Fibroblast of villous mesenchyme (primary cell): ENCODE measurements at regions not wholly inside any gene's neighbourhood (a gene's known extent, or its start where the extent isn't known, plus 50 kb on each side); places are given as distances from the start of the nearest gene placed in this dataset.
"Not testable (repeated sequence)": the region's sequence is repeated elsewhere in the genome, so short reads cannot be mapped to it uniquely, and the experiment has no call there.

ENCODE experiments used
- DNase-seq: peaks from one replicate; pipeline ENCODE4 v3.0.0-alpha.2; 2010; ENCODE audit warnings: low read depth
- H3K4me3 ChIP-seq: 2 replicates; pipeline ENCODE4 v1.5.1; 2011; ENCODE audit warnings: low read depth, mild to moderate bottlenecking, low read length
- CTCF ChIP-seq: IDR thresholded peaks from 2 replicates; pipeline ENCODE4 v1.5.1; 2012; ENCODE audit warnings: low read depth, mild to moderate bottlenecking, low read length; ENCODE audit not compliant: insufficient read depth

DNA sequence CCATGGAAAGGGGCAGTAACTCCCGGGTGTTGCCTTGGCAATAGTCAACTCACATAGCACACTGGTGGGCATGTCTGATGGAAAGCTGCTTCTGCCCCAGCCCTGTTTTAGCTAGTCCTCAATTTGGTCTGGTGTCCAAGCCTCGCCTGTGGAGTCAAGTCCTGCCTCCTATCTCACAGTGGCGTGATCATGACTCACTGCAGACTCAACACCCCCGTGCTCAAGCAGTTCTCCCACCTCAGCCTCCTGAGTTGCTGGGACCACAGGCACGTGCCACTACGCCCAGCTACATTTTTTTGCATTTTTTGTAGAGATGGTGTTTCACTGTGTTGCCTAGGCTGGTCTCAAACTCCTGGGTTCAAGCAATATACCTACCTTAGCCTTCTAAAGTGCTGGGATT, 218.9 kb upstream of the FRG2C start:
- DNase-seq, H3K4me3 ChIP-seq: not testable (repeated sequence)

DNA sequence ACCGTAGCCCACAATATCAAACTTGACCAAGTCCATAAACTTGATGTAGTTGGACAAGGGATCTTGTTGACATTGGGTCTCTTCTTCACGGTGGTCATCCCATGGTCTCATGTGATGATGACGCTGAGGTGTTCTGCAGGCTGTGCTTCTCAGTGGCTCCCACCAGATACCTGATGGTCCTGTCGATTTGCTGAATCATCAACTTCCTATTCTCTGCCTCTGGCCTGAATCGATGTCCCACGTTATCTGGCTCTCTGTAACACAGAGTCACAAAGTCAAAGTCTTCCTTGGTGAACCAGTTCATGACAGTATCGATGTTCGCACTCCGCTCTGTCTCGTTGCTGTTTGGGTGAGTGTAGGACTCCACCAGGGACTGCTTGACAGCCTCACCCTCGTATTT, 217.2 kb upstream of the FRG2C start:
- DNase-seq, H3K4me3 ChIP-seq: not testable (repeated sequence)

DNA sequence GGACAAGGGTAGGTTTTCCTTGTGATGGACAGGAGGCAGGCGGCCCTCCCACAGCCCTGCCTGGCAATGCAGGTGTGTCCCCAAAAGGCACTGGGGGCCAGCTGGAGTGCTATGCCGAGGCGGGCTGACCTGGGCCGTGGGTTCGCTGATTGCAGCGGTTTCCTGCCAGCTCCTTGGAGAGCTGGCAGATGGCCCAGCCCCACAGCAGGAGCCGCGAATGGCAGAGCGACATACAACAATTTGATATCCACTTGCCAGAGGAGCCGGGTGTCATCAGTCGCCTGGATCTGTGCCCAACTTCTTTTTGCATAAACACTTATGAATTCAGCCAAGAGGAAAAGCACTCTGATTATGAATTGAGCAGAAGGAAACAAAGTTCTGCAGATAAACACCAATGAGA, 210.8 kb upstream of the FRG2C start:
- not testable (repeated sequence) for H3K4me3 ChIP-seq, DNase-seq

DNA sequence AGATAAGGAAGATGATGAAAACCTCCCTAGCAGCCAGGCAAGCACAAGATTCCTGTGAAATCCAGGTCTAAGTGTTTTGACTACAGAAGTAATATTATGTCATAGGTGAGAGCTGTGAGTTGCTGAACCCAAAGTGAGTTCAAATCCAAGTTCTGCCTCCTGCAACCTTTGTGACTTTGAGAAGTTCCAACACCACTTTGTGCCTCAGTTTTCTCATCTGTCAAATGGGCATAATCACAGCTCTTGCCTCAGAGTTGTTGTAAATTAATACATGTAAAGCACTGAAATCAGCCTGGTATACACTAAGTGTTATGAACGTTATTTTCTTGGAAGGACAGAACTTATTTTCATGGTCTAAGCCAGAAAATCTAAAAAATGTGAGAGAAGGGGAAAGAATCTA, 210.3 kb upstream of the FRG2C start:
- not testable (repeated sequence) for H3K4me3 ChIP-seq, DNase-seq

DNA sequence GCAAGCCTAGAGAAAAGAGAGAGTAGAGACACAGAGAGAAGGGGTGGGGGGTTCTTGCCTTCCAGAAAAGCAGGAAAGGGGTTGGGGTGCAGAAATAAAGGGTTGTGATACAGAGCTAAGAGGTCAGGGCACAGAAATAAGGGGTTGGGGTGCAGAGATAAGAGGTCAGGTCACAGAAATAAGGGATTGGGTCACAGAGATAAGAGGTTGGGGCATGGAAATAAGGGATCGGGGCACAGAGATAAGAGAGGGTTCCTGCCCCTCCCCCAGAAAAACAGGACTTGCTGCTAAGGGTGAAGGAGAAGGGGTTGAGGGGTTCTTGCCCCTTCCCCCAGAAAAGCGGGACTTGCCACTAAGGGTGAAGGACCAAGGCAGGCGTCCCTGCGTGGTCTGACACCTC, 189.6 kb upstream of the FRG2C start:
- not testable (repeated sequence) for DNase-seq, H3K4me3 ChIP-seq

GRCh38 chr3:75496600-75496999, 167.5 kb upstream of the FRG2C start:
- H3K4me3 ChIP-seq, DNase-seq: not testable (repeated sequence)

DNA sequence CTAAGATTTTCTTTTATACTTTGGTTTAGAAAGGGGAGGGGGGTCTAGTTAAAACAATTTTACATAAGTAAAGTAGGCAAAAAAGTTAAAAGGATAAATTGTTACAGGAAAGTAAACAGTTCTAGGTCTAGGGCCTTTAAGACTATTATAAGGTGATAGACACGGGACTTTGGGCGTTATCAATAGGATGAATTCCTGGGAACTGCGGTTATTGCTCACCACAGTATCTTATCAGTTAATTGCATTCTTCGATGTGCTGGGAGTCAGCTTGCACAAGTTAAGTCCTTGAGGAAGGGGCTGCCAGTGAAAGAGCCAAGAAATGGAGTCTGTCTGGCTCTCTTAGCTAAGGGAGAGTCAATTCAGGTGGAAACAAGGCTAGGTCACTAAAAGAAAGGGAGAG, 163.8 kb upstream of the FRG2C start:
- not testable (repeated sequence) for H3K4me3 ChIP-seq, DNase-seq

- H3K4me3 ChIP-seq, DNase-seq: not testable (repeated sequence)
These were observed 162.0 kb upstream of the FRG2C start for GRCh38 chr3:75502171-75502570.

DNA sequence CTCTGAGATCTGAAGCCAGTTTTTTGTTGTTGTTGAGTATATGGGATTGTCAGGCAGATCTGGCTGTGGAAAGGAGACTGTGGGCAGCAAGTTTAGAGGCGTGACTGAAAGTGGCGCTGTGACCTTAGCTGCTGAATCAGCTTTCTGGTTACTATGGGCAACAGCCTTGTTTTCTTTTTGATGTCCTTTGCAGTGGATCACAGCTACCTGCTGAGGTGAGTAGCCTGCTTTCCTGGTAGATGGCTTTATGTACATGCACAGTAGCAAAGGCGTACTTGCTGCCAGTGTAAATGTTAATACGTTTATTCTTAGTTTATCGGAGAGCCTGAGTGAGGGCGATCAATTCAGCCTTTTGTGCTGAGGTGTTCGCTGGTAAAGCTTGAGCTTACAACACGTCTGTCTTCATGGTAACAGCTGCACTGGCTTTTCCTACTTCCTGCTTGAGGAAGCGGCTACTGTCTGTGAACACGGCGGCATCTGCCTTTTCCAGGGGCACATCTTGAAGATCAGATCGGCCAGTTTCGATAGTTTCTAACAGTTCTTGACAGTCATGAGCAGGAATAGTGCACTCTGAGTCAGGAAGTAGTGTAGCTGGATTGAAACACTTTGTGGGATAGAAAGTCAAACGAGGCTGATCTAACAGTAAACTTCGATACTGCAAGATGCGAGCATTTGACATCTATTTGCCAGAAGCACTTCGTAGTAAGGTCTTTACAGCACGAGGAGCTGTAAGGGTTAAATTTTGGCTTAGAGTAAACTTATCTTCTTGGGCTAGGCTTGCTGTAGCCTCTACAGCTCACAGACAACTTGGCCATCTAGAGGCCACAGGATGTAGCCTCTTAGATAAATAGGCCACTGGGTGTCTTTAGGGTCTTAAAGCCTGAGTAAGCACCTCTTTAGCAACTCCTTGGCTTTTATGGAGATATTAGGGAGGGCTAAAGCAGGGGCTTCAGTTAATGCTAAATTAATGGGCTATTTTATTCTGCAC, 161.1 kb upstream of the FRG2C start:
- H3K4me3 ChIP-seq = peak overlapping the region; percentile 12
- DNase-seq = peak; percentile 16
- peak; percentile 21 for TF ChIP-seq CTCF

GRCh38 chr3:75506603-75507002, 157.5 kb upstream of the FRG2C start:
- no peak for TF ChIP-seq CTCF
- no peak overlapping the region for H3K4me3 ChIP-seq
- DNase-seq = no peak

DNA sequence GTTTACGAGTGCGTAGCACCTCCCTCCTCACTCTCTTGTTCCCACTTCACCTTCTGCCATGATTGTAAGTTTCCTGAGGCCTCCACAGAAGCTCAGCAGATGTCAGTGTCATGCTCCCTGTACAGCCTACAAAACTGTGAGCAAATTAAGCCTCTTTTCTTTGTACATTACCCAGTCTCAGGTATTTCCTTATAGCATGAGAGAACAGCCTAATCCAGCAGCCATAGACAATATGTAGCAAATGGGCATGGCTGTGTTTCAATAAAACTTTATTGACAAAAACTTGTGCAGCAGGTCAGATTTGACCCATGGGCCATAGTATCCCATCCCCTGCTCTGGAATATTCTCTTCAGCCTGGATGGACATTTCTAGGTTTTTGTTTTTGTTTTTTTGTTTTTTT, 156.2 kb upstream of the FRG2C start:
- DNase-seq, H3K4me3 ChIP-seq: not testable (repeated sequence)

DNA sequence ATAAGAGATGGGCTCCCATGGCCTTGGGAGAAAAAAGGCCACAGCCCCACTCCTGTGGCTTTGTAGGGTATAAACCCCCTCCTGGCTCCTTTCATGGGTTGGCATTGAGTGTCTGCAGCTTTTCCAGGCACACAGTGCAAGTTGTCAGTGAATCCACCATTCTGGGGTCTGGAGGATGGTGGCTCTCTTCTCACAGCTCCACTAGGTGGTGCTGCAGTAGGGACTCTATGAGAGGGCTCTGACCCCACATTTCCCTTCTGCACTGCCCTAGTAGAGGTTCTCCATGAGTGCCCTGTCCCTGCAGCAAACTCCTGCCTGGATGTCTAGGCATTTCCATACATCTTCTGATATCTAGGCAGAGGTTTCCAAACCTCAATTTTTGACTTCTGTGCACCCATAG, 136.5 kb upstream of the FRG2C start:
- DNase-seq, H3K4me3 ChIP-seq: not testable (repeated sequence)

GRCh38 chr3:75552095-75552494, 112.0 kb upstream of the FRG2C start:
- peak; percentile 25 for DNase-seq
- not testable (repeated sequence) for H3K4me3 ChIP-seq
- TF ChIP-seq CTCF = peak; percentile 23

DNA sequence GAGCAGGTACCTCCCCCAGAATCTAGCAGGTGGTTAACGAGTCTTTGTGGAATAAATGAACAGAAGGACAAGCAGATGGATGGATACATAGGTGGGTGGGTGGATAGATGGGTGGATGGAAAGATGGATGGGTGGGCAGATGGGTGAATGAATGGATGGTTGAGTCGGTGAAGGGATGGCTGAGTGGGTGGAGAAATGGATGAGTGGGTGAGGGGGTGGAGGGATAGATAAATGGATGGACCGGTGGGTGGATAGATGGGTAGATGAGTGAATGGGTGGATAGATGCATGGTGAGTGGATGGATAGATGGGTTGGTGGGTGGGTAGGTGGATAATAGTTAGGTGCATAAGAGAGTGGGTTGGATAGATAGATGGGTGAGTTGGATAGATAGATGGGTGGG, 99.7 kb upstream of the FRG2C start:
- DNase-seq, H3K4me3 ChIP-seq: not testable (repeated sequence)

DNA sequence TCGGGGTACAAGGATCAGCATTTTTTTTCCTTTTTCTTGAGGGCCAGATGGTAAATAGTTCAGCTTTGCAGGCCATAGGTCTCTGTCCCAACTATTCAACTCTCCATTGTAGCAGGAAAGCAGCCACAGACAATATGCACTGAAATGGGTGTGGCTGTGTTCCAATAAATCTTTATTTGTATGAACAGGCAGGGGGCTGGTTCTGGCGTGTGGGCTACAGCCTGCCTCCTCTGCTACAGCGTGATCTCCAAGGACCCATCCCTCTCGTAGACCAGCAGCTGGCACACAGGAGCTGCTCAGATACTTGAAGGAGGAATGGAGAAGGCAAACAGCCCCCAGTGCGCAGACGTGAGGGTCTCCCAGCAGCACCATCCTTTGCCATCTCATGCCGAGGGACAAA, 91.8 kb upstream of the FRG2C start:
- not testable (repeated sequence) for DNase-seq, H3K4me3 ChIP-seq

DNA sequence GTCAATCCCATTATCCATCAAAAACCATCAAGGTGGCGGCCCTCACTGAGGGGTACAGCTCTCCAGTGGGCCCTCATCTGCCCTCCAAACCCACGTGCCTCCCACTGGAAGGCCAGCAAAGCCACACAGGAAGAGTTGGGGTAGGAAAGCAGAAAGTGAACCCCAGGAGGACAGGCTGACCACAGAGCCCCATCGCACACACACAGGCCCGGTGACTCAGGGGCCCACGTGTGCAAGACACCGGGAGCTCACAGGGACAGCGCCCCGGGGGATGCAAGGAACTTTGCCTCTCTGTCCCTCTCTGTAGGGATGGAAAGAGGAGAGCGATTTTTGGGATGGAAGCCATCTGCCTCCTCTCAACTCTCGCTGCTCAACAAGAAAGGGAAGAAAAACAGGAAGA, 85.0 kb upstream of the FRG2C start:
- H3K4me3 ChIP-seq, DNase-seq: not testable (repeated sequence)
